ENCODE measurements at regions not wholly inside any gene's neighbourhood (a gene's known extent, or its start where the extent isn't known, plus 50 kb on each side); places are given as distances from the start of the nearest gene placed in this dataset.

GRCh38 chrX:53831662-53832635, 145.4 kb upstream of the HUWE1 start:
- TF ChIP-seq CTCF (optimal IDR thresholded peaks at IDR 0.05 in 1 of 3, IDR thresholded peaks at IDR 0.05 in 1 of 3, conservative IDR thresholded peaks at IDR 0.05 in 1 of 3; ENCODE audit: extremely low read depth in 1 of 3, insufficient read depth in 2 of 3, low read length in 3 of 3) (peak; percentile 54 to 59 (median 54)), EZH2 (IDR thresholded peaks at IDR 0.05; ENCODE audit: low read length) (no peak)

Data from keratinocyte (primary cell).